Thoracic aorta (tissue), 2 donors: ENCODE measurements at regions not wholly inside any gene's neighbourhood (a gene's known extent, or its start where the extent isn't known, plus 50 kb on each side); places are given as distances from the start of the nearest gene placed in this dataset.

ENCODE experiments used
- ATAC-seq: fragments of 150-250 bp; one replicate; pipeline ENCODE4 v1.8.0; 2017; ENCODE audit warnings: low read depth; ENCODE audit not compliant: insufficient number of reproducible peaks, low FRiP score
- DNase-seq: peaks from one replicate; pipeline ENCODE4 v3.0.0-alpha.2; 2020; ENCODE audit warnings: low spot score
- H3K27ac ChIP-seq, 2 donors: fragments of 200-600 bp; sonication (generic); 1 replicate in 1 of 2; 2 replicates in 1 of 2; pipeline ENCODE4 v1.5.1; 2016; ENCODE audit warnings: mild to moderate bottlenecking in 2 of 2, moderate library complexity in 2 of 2
- H3K27me3 ChIP-seq: fragments of 200-600 bp; sonication (generic); replicated peaks from 2 replicates; pipeline ENCODE4 v1.6.0; 2016; ENCODE audit warnings: mild to moderate bottlenecking; ENCODE audit not compliant: insufficient read depth
- H3K36me3 ChIP-seq: fragments of 200-600 bp; sonication (generic); one replicate; pipeline ENCODE4 v1.5.1; 2016
- H3K4me1 ChIP-seq, 2 donors: fragments of 200-600 bp; sonication (generic); 1 replicate in 1 of 2; 2 replicates in 1 of 2; pipeline versions ENCODE4 v1.5.1 to v1.6.0; 2016; ENCODE audit warnings: low read depth in 2 of 2, mild to moderate bottlenecking in 1 of 2; ENCODE audit not compliant: control insufficient read depth in 1 of 2
- H3K4me3 ChIP-seq: fragments of 200-600 bp; sonication (generic); 2 replicates; pipeline ENCODE4 v1.5.1; 2016; ENCODE audit warnings: mild to moderate bottlenecking
- H3K9me3 ChIP-seq: fragments of 200-600 bp; sonication (generic); 2 replicates; pipeline ENCODE4 v1.5.1; 2016
- CTCF ChIP-seq: fragments of 200-600 bp; sonication (generic); IDR thresholded peaks from one replicate; pipeline ENCODE4 v1.5.1; 2019; ENCODE audit warnings: antibody characterized with exemption

GRCh38 chr7:64098-64915, 128.1 kb upstream of the FAM20C start:
- no peak for ATAC-seq

GRCh38 chr7:64916-65341, 127.4 kb upstream of the FAM20C start:
- Histone ChIP-seq H3K36me3 (no peaks in the 10 kb centered on the region), H3K27ac (no peak overlapping the region), H3K9me3 (no peaks in the 10 kb centered on the region), H3K4me3 (no peak overlapping the region), H3K4me1 (peaks cover 7 to 20% of the 10 kb centered on the region in 2 donors), H3K27me3 (no peaks in the 10 kb centered on the region)
- no peak for DNase-seq
- ATAC-seq: no peak
- TF ChIP-seq CTCF: no peak

More at GRCh38 chr7:64098-64915, 128.1 kb upstream of the FAM20C start:
- Histone ChIP-seq H3K27me3 (no peaks in the 10 kb centered on the region), H3K36me3 (no peaks in the 10 kb centered on the region), H3K27ac (no peak overlapping the region), H3K4me1 (peaks cover 7 to 20% of the 10 kb centered on the region in 2 donors), H3K9me3 (no peaks in the 10 kb centered on the region), H3K4me3 (no peak overlapping the region)
- DNase-seq: no peak
- peak; percentile 47 for TF ChIP-seq CTCF

GRCh38 chr7:65554-65953, 126.8 kb upstream of the FAM20C start:
- Histone ChIP-seq H3K27ac (no peak overlapping the region), H3K36me3 (no peaks in the 10 kb centered on the region), H3K27me3 (no peaks in the 10 kb centered on the region), H3K4me3 (no peak overlapping the region), H3K4me1 (peaks cover 7 to 20% of the 10 kb centered on the region in 2 donors), H3K9me3 (no peaks in the 10 kb centered on the region)
- TF ChIP-seq CTCF: no peak
- DNase-seq (no peak), ATAC-seq (no peak)

- Histone ChIP-seq H3K4me3 (no peak overlapping the region), H3K27ac (no peak overlapping the region), H3K9me3 (no peaks in the 10 kb centered on the region), H3K4me1 (peaks cover 7 to 22% of the 10 kb centered on the region in 2 donors), H3K36me3 (no peaks in the 10 kb centered on the region), H3K27me3 (no peaks in the 10 kb centered on the region)
- ATAC-seq (no peak), DNase-seq (no peak)
- TF ChIP-seq CTCF: no peak
Measured at GRCh38 chr7:66296-66695, 126.1 kb upstream of the FAM20C start.

- DNase-seq (no peak), ATAC-seq (no peak)
- no peak overlapping the region for H3K27ac ChIP-seq
- no peaks in the 10 kb centered on the region for H3K9me3 ChIP-seq
- TF ChIP-seq CTCF: no peak
- H3K27me3 ChIP-seq: no peaks in the 10 kb centered on the region
- H3K4me3 ChIP-seq: no peak overlapping the region
- H3K4me1 ChIP-seq: peaks cover 7 to 24% of the 10 kb centered on the region in 2 donors
- H3K36me3 ChIP-seq: no peaks in the 10 kb centered on the region
Measured at GRCh38 chr7:66741-67140, 125.6 kb upstream of the FAM20C start.
